ENCODE measurements at regions not wholly inside any gene's neighbourhood (a gene's known extent, or its start where the extent isn't known, plus 50 kb on each side); places are given as distances from the start of the nearest gene placed in this dataset.

DNA sequence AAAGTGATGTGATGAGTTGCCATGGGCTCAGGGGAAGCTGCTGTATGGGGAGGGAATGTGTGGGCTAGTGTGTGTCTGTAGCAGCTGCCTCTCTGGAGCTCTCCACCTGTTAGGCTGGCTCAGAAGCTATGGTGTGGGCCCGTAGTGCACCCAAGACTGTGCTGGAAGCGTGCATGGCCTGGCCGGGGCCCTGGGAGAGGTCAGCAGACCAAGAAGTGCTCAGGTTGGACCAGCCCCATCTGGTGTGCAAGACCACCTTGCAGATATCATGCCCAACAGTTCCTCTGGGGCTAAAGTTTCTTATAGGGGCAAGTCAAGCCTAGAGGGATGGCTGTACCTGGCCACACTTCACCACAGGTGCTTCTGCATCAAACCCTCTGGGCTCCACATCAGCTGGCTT, 274.4 kb upstream of the CCDC179 start:
- ATAC-seq (ENCODE audit: poor library complexity) (no peak), DNase-seq (no peak)
- Histone ChIP-seq H3K4me1 (ENCODE audit: insufficient read depth, low read length) (no peaks in the 10 kb centered on the region), H3K27me3 (ENCODE audit: control insufficient read depth in 1 of 2, insufficient read depth in 2 of 2, low read length in 2 of 2) (no peaks in the 10 kb centered on the region), H3K36me3 (ENCODE audit: insufficient read depth, low read length) (no peaks in the 10 kb centered on the region), H3K27ac (ENCODE audit: low read depth in 1 of 2, low read length in 2 of 2) (no peak overlapping the region), H3K9me3 (ENCODE audit: control insufficient read depth in 1 of 2, insufficient read depth in 1 of 2, low read length in 2 of 2) (peaks cover 0 to 18% of the 10 kb centered on the region in 2 experiments), H3K4me3 (ENCODE audit: low read length) (no peak overlapping the region)
- TF ChIP-seq, protein P1, sequence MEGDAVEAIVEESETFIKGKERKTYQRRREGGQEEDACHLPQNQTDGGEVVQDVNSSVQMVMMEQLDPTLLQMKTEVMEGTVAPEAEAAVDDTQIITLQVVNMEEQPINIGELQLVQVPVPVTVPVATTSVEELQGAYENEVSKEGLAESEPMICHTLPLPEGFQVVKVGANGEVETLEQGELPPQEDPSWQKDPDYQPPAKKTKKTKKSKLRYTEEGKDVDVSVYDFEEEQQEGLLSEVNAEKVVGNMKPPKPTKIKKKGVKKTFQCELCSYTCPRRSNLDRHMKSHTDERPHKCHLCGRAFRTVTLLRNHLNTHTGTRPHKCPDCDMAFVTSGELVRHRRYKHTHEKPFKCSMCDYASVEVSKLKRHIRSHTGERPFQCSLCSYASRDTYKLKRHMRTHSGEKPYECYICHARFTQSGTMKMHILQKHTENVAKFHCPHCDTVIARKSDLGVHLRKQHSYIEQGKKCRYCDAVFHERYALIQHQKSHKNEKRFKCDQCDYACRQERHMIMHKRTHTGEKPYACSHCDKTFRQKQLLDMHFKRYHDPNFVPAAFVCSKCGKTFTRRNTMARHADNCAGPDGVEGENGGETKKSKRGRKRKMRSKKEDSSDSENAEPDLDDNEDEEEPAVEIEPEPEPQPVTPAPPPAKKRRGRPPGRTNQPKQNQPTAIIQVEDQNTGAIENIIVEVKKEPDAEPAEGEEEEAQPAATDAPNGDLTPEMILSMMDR (IDR thresholded peaks at IDR 0.05), result no peak
- Mint-ChIP-seq H3K4me3 (no peak overlapping the region), H3K36me3 (ENCODE audit: low read depth) (no peaks in the 10 kb centered on the region), H3K27me3 (no peaks in the 10 kb centered on the region), H3K27ac (no peak overlapping the region), H3K4me1 (ENCODE audit: low read depth) (no peaks in the 10 kb centered on the region), H3K9me3 (peaks cover 16% of the 10 kb centered on the region)
- ChIA-PET POLR2A (no interaction called here), CTCF (no interaction called here)
- intact Hi-C loops (cut with DNase I, micrococcal nuclease), result no loop called here

DNA sequence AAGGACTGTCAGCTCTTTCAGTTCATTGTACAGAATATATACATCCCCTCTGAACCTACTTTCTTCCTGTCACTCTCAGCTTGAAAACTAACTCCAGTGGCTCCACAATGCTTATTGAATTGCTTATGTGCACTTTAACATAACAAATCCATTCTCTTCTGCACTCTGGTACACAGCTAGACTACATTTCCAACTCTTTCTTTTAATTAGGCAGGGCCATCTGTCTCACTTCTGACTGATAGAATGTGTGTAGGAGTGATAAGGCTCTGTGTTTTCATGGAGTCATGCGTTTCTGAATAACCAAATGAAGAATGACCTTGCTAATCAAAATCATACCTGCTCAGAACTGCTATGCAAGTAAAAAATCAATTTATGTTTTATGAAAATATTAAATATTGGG, 278.5 kb upstream of the CCDC179 start:
- no peak for DNase-seq
- H3K4me1 Mint-ChIP-seq (ENCODE audit: low read depth), result no peaks in the 10 kb centered on the region
- TF ChIP-seq, protein P1 (IDR thresholded peaks at IDR 0.05), result no peak

DNA sequence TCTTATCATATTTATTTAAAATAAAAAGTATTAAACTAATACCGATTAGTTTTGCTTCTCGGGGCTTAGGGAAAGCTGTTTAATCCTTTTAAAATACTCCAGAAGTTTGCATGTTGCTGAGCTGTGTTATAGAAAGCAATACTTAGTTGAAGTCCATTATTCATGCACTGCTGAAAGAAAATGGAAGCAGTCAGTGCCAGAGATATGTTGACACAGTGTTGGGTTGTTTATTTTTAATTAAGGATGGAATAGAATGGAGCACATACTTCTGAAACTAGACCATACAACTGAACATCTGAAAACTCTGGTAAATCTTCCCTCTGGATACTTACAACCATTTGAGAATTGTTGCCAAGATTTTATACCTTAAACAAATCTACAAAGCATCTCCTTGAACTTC, 282.7 kb upstream of the CCDC179 start:
- DNase-seq, result no peak
- H3K4me1 Mint-ChIP-seq (ENCODE audit: low read depth), result no peaks in the 10 kb centered on the region
- no peaks in the 10 kb centered on the region for H3K27me3 Mint-ChIP-seq
- Histone ChIP-seq H3K27me3 (ENCODE audit: control insufficient read depth in 1 of 2, insufficient read depth in 2 of 2, low read length in 2 of 2) (no peaks in the 10 kb centered on the region), H3K9me3 (ENCODE audit: control insufficient read depth in 1 of 2, insufficient read depth in 1 of 2, low read length in 2 of 2) (no peaks in the 10 kb centered on the region), H3K36me3 (ENCODE audit: insufficient read depth, low read length) (no peaks in the 10 kb centered on the region), H3K4me1 (ENCODE audit: insufficient read depth, low read length) (no peaks in the 10 kb centered on the region), H3K4me3 (ENCODE audit: low read length) (no peak overlapping the region), H3K27ac (ENCODE audit: low read depth in 1 of 2, low read length in 2 of 2) (no peak overlapping the region)
- no peaks in the 10 kb centered on the region for H3K36me3 Mint-ChIP-seq (ENCODE audit: low read depth)
- H3K9me3 Mint-ChIP-seq, result peaks cover 5% of the 10 kb centered on the region
- TF ChIP-seq, protein P1 (IDR thresholded peaks at IDR 0.05), result no peak
- H3K4me3 Mint-ChIP-seq, result no peak overlapping the region
- ATAC-seq (ENCODE audit: poor library complexity), result no peak
- POLR2A ChIA-PET, result no interaction called here
- no peak overlapping the region for H3K27ac Mint-ChIP-seq
- CTCF ChIA-PET, result no interaction called here
- intact Hi-C loops (cut with DNase I, micrococcal nuclease), result no loop called here

More for the DNA sequence above, 278.5 kb upstream of the CCDC179 start:
- no peak for ATAC-seq (ENCODE audit: poor library complexity)
- Mint-ChIP-seq H3K36me3 (ENCODE audit: low read depth) (no peaks in the 10 kb centered on the region), H3K4me3 (no peak overlapping the region), H3K9me3 (peaks cover 5% of the 10 kb centered on the region), H3K27me3 (no peaks in the 10 kb centered on the region), H3K27ac (no peak overlapping the region)
- intact Hi-C loops (cut with DNase I, micrococcal nuclease), result no loop called here
- Histone ChIP-seq H3K36me3 (ENCODE audit: insufficient read depth, low read length) (no peaks in the 10 kb centered on the region), H3K4me1 (ENCODE audit: insufficient read depth, low read length) (no peaks in the 10 kb centered on the region), H3K9me3 (ENCODE audit: control insufficient read depth in 1 of 2, insufficient read depth in 1 of 2, low read length in 2 of 2) (peaks cover 0 to 18% of the 10 kb centered on the region in 2 experiments), H3K27ac (ENCODE audit: low read depth in 1 of 2, low read length in 2 of 2) (no peak overlapping the region), H3K4me3 (ENCODE audit: low read length) (no peak overlapping the region), H3K27me3 (ENCODE audit: control insufficient read depth in 1 of 2, insufficient read depth in 2 of 2, low read length in 2 of 2) (no peaks in the 10 kb centered on the region)
- ChIA-PET POLR2A (no interaction called here), CTCF (no interaction called here)
